Middle frontal gyrus (tissue), 1 donor: ENCODE measurements at regions not wholly inside any gene's neighbourhood (a gene's known extent, or its start where the extent isn't known, plus 50 kb on each side); places are given as distances from the start of the nearest gene placed in this dataset.
"Not testable (repeated sequence)": the region's sequence is repeated elsewhere in the genome, so short reads cannot be mapped to it uniquely, and the experiment has no call there.

Experiments
- DNase-seq: peaks from one replicate; pipeline ENCODE4 v3.0.0-alpha.2; 2015; ENCODE audit warnings: low spot score; ENCODE audit errors: extremely low spot score

DNA sequence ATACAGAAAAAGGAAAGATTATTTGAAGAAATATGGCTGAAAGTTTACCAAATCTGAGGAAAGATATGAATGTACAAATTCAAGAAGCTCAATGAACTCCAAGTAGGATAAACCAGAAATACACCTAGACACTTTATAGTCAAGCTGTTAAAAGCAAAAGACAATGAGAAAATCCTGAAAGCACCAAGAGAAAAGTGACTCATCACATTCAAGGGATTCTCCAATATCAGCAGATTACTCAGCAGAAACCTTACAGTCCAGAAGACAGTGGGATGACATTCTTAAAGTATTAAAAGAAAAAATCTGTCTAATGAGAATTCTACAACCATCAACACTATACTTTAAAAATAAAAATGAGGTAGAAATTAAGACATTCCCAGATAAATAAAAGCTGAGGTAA is 223.8 kb upstream of the ZCCHC13 start:
- no peak for DNase-seq

DNA sequence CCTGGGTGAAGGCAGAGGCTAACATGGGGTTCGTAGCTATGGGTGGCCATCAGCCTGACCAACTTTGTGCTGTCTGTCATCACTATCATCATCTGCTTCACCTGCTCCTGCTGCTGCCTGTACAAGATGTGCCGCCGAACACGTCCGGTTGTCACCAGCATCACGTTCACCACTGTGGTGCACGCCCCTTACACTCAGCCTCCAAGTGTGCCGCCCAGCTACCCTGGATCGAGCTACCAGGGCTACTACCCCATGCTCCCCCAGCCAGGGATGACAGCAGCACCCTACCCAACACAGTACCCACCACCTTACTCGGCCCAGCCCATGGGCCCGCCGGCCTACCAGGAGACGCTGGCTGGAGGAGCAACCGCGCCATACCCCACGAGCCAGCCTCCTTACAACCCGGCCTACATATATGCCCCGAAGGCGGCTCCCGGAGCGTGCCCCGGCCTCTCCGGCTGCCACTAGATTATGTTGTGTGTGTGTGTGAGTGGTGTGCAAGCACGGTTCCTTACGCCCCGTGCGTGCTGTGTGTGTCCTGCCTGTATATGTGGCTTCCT is 213.4 kb upstream of the XIST start:
- DNase-seq: no peak

DNA sequence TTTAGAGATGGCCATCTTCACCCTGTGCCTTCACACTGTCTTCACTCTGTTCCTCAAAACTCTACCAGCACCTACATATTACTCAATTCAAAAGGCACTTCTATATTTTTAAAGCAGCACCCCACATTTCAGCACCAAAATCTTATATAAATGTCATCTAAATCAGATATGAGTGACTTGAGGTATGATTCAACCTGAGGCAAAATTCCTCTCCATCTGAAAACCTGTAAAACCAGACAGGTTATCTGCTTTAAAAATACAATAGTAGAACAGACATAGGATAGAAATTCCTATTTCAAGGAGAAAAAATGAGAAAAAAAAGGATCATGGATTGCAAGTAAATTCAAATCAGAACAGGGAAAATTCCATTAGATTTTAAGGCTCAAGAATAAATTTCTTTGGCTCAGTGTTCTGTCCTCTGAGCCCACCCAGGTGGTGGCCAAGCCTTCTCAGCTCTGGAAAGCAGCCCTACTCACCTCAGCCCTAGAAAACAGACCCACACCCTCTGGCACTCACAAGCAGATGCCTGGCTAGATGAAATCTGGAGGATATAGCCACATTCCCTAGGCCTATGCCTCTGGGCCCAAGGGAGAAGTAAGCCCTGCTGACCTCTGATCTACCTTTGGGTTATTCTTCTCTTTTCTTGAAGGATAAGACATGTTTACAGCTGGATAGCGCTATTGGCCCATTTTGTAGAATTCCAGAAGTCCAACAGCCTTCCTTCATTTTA is 211.1 kb upstream of the XIST start:
- DNase-seq: no peak

DNA sequence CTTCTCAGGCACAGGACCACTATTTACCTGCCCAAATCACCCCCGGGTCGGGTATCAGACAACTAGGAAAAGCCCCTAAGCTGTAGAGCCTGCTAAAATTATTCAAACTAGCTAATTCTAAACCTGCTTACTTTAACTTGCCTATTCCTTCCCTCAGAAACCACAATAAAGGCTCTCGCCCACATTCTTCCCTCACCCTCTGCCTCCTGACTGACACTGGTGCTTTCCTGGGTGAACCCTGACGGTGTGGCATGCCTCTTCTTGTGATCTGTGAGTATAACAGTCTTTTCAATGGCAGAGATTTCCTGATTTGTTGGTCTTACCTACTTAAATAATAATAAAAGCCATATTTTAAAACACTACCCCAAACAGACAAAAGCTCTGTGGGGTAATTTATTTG is 209.4 kb upstream of the XIST start:
- no peak for DNase-seq

DNA sequence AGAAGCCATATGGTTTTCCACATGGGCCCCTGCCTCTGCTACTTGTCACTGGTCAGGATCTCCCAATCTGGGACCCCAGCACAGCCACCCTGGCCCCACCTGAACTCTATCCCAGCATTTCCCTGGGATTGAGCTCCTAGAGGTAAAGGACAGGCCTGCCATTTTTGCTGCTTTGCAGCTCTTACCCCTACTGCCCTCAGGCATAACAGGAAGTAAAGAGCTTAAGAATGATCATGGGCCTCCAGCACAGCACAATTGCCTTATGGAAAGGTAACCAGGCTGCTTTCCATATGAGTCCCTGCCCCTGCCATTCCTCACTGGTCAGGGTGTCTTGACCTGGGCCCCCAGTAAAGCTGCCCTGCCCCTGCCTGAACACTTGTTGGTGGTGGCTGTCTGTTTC is 196.6 kb upstream of the XIST start:
- no peak for DNase-seq

DNA sequence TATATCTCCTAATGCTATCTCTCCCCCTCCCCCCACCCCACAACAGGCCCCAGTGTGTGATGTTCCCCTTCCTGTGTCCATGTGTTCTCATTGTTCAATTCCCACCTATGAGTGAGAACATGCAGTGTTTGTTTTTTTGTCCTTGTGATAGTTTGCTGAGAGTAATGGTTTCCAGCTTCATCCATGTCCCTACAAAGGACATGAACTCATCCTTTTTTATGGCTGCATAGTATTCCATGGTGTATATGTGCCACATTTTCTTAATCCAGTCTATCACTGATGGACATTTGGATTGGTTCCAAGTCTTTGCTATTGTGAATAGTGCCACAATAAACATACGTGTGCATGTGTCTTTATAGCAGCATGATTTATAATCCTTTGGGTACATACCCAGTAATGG is 181.6 kb upstream of the XIST start:
- DNase-seq: not testable (repeated sequence)

DNA sequence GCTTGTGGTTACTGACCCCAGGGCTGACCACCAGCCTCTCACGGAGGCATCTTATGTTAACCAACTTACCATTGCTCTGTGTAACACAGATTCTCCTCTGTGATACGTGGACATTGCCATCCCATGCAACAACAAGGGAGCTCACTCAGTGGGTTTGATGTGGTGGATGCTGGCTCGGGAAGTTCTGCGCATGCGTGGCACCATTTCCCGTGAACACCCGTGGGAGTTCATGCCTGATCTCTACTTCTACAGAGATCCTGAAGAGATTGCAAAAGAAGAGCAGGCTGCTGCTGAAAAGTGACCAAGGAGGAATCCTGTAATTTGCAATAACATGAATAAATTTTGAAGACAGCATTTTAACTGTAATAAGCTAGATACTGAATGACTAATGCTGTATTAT is 179.0 kb upstream of the XIST start:
- DNase-seq: not testable (repeated sequence)

DNA sequence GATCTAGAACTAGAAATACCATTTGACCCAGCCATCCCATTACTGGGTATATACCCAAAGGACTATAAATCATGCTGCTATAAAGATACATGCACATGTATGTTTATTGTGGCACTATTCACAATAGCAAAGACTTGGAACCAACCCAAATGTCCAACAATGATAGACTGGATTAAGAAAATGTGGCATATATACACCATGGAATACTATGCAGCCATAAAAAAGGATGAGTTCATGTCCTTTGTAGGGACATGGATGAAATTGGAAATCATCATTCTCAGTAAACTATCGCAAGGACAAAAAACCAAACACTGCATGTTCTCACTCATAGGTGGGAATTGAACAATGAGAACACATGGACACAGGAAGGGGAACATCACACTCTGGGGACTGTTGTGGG is 178.3 kb upstream of the XIST start:
- not testable (repeated sequence) for DNase-seq

DNA sequence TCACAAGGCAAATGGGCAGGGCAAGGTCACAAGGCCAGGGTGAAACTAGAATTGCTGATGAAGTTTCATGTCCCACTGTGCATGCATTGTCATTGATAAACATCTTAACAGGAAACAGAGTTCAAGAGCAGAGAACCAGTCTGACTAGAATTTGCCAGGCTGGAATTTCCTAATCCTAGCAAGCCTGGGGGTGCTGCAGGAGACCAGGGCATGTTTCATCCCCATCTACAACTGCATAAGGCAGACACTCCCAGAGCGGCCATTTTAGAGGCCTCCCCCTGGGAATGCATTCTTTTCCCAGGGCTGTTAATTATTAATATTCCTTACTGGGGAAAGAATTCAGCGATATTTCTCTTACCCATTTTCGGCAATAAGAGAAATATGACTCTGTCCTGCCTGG is 172.6 kb upstream of the XIST start:
- not testable (repeated sequence) for DNase-seq

DNA sequence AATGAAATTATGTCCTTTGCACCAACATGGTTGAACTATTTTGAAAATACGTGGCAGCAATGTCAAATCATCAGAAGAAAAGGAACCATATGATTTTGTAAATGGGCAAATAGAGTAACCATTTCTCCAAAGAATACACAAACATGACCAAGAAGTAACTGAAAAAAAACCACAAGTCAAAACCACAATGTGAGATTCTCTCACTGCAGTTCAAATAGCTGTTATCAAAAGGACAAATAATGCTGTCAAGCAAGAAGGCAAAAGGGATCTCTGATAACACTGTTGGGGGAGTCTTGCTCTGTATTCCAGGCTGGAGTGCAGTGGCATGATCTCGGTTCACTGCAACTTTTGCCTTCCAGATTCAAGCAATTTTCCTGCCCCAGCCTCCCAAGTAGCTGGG is 170.7 kb upstream of the XIST start:
- DNase-seq: no peak

DNA sequence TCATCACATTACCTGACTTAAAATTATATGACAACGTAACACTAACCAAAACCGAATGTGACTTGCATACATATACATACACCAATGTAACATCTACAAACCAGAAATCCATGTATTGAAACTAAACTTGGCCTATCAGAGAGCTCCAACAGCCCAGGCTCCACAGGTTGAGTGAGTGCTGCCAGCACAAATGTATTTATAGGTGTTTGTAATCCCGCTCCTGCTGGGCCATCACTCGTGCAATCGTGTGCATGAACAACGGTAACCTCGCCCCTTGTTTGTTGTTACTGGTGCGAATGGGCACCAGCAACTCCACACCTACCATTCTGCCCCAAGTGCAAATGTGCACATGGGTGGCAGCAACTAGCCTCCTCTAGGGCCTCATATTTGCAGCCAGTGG is 165.7 kb upstream of the XIST start:
- no peak for DNase-seq

DNA sequence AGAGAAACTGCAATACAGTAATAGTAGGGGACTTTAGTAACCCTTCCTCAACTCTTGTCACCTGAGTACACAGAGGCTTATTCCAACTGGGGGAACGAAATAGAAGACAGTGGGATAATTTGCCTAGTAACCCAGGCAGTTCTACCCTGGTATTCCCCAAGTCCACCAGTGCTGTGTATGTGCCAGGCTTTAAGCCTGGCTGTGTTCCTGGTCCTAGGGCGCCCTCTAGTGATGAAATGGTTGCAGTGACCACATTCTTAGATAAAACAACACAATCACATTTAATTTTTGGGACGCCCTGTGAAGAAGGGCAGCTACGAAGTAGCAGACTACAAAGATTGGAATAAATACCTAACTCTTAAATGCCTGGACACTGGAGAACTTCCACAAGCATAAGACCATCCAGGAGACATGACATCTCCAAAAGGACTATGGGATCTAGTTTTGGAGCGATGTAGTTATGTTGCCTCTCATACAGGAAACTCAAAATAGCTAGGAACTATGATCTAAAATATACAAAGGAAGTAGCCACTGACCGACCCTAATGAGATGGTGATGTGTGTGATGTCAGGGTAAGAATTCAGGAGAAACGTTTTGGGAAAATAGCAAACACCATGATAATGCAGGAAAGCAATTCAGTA is 163.0 kb upstream of the XIST start:
- no peak for DNase-seq

DNA sequence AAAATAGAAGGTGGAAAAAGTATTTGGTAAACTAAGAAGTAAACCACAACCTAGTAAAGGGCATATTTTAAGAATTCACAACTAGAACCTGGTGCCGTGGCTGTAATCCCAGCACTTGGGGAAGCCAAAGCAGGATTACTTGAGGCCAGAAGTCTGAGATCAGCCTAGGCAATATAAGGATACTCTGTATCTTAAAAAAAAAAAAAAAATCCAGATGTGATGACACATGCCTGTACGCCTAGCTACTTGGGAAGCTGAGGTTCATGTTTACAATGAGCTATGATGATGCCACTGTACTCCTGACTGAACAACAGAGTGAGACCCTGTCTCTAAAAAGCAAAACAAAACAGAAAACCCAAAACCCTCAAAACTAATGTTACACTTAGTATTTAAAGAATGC is 156.5 kb upstream of the XIST start:
- DNase-seq: no peak

DNA sequence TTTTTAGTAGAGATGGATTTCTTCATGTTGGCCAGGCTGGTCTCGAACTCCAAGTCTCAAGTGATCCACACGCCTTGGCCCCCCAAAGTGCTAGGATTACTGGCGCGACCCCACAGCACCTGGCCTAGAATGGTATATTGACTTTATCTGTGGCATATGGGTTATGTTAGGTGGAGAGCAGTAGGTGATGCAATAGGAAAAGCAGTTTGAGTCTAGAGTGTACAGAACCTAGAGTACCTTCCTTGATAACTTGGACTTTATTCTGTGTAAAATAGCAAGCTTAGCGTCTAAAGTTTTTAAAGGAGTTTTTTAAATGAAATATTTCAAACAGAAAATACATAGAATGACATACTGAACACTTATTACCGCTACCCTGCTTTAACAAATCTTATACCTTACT is 139.5 kb upstream of the XIST start:
- no peak for DNase-seq

DNA sequence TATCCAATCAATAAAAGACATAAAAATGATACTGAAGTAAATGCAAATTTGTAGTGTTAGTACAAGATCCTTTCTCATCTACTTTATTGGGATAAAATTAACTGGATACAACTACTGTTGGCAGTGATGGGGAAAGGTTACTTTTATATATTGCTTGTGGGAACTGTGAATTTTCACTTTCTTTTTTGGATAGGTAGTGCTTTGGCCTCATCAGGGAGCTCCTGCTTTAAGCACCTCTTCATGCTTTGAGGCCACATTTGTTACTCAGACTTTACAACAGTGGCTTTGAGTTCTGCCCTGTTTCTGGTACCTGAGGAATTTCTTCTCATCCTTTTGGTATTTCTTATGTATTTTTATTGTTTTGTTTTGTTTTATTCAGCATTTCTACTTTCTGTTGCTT is 134.7 kb upstream of the XIST start:
- DNase-seq: no peak

DNA sequence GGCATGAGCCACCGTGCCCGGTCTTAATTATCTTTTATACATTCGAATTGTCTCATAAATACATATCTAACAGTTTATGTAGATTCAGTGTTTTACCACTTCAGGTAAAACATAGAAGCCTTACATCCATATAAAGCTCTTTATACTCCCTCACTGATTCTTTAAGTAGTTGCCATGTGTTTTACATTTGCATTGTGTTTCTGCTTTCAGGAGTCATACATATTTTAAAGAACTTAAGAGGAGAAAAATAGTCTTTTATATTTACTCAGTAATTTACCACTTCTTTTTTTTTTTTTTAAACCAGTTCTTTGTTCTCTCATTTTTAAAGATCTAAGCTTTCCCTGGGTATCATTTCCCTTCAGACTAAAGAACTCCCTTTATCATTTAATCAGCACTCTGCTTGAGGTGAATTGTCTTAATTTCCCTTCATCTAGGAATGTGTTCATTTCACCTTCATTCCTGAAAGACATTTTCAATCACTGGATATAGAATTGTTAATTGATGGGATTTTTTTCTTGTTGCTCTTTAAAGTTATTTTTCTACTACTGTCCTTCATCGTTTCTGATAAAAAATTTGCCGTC is 127.1 kb upstream of the XIST start:
- no peak for DNase-seq

DNA sequence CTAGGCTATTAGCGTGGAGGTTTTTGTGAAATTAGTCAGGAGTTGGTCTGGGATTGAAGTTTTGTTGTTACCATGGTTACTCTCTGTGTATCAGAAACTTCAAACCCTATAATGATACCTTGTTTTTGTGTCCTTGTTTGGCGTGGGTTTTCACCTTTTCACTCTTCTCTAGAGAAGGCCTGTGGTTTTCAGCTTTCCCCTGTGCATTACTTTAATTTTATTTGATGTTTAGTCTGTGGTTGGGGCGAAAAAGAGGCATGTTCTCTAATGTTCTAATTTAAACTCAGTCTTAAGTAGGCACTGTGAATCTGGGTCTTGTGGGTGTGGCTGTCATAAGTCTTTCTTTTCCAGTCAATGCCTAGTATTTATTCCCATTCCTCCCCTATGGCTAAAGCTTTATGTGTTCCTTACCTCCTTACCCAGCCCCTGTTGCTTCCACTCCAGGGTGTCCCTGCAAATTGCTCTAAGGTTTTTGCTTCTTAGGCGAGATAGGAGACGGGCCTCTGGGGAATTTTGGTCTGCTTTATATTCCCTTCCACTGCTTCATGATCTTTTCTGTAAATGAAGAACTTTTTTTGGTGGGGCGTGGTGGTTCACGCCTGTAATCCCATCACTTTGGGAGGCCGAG is 125.1 kb upstream of the XIST start:
- DNase-seq: no peak

DNA sequence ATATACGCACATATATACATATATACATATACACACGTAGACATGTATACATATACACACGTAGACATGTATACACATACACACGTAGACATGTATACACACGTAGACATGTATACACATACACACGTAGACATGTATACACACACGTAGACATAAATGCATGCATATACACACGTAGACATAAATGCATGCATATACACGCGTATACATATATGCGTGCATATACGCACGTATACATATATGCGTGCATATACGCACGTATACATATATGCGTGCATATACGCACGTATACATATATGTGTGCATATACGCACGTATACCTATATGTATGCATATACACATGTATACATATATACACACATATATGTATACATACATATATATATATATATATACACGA is 114.9 kb upstream of the XIST start:
- not testable (repeated sequence) for DNase-seq

DNA sequence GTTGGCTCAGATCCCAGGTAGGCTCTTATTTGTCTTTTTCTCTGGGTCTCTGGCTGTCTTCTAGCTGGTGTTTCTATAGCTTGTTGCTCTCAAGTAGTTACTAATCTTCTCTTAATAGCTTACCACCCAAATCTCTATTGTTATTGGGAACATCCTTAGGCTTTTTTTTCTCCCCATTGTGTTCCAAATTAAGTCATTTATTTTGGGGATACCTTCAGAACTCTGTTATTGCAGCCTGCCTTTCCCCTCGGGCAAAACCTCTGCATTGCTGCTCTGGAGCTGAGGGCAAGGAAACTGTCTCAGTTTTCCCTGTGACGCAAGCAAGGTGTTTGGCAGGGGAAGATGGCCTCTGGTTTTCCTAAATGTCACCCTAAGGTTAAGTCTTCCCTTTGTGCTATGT is 113.3 kb upstream of the XIST start:
- DNase-seq: no peak

DNA sequence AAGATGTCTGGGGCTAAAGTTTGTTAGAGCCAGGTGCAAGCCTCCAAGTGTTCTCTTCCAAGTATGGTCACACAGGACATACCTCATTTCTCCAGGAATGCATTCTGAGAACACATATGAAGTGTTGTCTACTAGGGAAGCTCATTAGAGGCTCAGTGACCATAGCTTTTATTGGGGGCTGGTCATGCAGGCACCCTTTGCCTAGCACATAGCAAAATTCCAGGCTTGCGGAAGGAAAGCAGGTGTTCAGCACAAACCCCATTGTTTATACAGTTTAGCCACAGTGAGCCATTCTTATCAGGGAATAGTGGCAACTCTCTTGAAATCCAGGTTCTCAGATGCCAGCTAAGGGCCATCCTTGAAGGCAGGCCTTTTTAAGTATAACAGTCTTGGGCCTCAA is 112.1 kb upstream of the XIST start:
- no peak for DNase-seq

DNA sequence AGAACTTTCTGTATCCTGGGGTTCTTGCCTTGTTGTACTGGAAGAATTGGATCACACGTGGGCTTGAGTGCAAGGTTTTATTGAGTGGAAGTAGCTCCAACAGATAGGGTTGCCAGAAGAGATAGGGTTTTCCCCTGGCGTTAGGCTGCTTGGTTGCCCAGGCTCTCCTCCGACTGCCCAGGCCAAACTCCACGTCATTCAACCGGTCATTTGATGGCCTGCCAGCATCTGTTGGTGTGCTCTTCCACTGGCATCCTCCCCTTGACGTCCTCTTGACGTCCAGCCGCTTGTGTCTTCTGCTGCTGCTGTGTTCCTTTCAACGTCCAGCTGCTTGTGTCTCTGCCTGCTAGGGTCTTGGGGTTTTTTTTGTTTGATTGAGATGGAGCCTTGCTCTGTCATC is 111.2 kb upstream of the XIST start:
- no peak for DNase-seq

DNA sequence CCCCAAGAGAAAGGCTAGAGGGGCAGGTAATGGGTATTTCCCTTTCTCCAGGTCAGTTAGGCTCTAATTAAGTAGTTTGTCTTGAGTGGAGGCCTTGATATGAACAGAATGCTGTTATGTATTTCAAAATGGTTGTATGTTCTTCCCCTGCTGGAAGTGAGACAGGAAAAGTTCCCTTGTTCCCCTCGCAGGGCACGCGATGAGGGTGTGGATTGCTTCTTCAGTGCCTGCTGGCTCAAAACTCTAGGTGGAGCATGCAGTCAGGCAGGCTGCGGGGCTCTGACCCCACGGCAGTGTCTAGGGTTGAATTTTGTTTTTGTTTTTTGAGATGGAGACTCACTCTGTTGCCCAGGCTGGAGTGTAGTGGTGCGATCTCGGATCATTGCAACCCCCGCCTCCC is 110.4 kb upstream of the XIST start:
- DNase-seq: no peak
